Activated CD8-positive, alpha-beta memory T cell treated with anti-CD3 and anti-CD28 coated beads, Interleukin-2, amount 50 U/mL, for 48 hours (primary cell): ENCODE measurements at regions not wholly inside any gene's neighbourhood (a gene's known extent, or its start where the extent isn't known, plus 50 kb on each side); places are given as distances from the start of the nearest gene placed in this dataset.
A peak's percentile ranks its signal among the peaks of the same experiment; 100 is the strongest.
"Not testable (repeated sequence)": the region's sequence is repeated elsewhere in the genome, so short reads cannot be mapped to it uniquely, and the experiment has no call there.

Experiments
- DNase-seq: peaks from one replicate; pipeline ENCODE4 v3.0.0-alpha.2; 2020

- DNase-seq = not testable (repeated sequence)
These were observed 84.5 kb downstream of the IDS start for GRCh38 chrX:149420566-149420965.

- DNase-seq = no peak
These were observed 107.1 kb downstream of the IDS start for GRCh38 chrX:149398027-149398426.

GRCh38 chrX:149392921-149393320, 112.2 kb downstream of the IDS start:
- DNase-seq = no peak

GRCh38 chrX:149383852-149384251, 121.3 kb downstream of the IDS start:
- no peak for DNase-seq

GRCh38 chrX:149374751-149375150, 130.4 kb downstream of the IDS start:
- DNase-seq = no peak

- no peak for DNase-seq
These were observed 132.2 kb downstream of the IDS start for GRCh38 chrX:149372866-149373265.

- no peak for DNase-seq
These were observed 133.1 kb downstream of the IDS start for GRCh38 chrX:149371986-149372385.

GRCh38 chrX:149370097-149370496, 135.0 kb downstream of the IDS start:
- no peak for DNase-seq

- no peak for DNase-seq
These were observed 139.6 kb downstream of the IDS start for GRCh38 chrX:149365552-149365951.

- DNase-seq = no peak
These were observed 140.0 kb downstream of the IDS start for GRCh38 chrX:149365061-149365460.

GRCh38 chrX:149363965-149364364, 141.1 kb downstream of the IDS start:
- no peak for DNase-seq

- DNase-seq = no peak
These were observed 158.8 kb downstream of the IDS start for GRCh38 chrX:149346306-149346705.

GRCh38 chrX:149322316-149322715, 182.8 kb downstream of the IDS start:
- DNase-seq = no peak

GRCh38 chrX:149313871-149314371, 191.2 kb downstream of the IDS start:
- no peak for DNase-seq

- DNase-seq = no peak
These were observed 192.1 kb downstream of the IDS start for GRCh38 chrX:149312988-149313387.

- DNase-seq = no peak
These were observed 193.0 kb downstream of the IDS start for GRCh38 chrX:149312097-149312496.

GRCh38 chrX:149302705-149303104, 202.4 kb downstream of the IDS start:
- no peak for DNase-seq

GRCh38 chrX:149298111-149298510, 207.0 kb downstream of the IDS start:
- no peak for DNase-seq

GRCh38 chrX:149296092-149296491, 209.0 kb downstream of the IDS start:
- DNase-seq = no peak

- DNase-seq = peak; percentile 53
These were observed 218.2 kb downstream of the IDS start for GRCh38 chrX:149286940-149287349.

- no peak for DNase-seq
These were observed 220.5 kb downstream of the IDS start for GRCh38 chrX:149284616-149285015.

GRCh38 chrX:149283853-149284252, 221.3 kb downstream of the IDS start:
- DNase-seq = no peak

- DNase-seq = no peak
These were observed 222.2 kb downstream of the IDS start for GRCh38 chrX:149282909-149283308.

GRCh38 chrX:149280011-149280410, 225.1 kb downstream of the IDS start:
- DNase-seq = no peak

GRCh38 chrX:149275836-149276235, 229.3 kb downstream of the IDS start:
- DNase-seq = no peak
